Activated CD4-positive, alpha-beta T cell treated with anti-CD3 and anti-CD28 coated beads, Interleukin-2, Interleukin-6, amounts not matched to agents 100 ng/mL and 50 ng/mL, durations not matched to agents 16 hours and 8 hours (primary cell): ENCODE measurements at regions not wholly inside any gene's neighbourhood (a gene's known extent, or its start where the extent isn't known, plus 50 kb on each side); places are given as distances from the start of the nearest gene placed in this dataset.
"Not testable (repeated sequence)": the region's sequence is repeated elsewhere in the genome, so short reads cannot be mapped to it uniquely, and the experiment has no call there.

ENCODE experiments used
- DNase-seq: peaks from one replicate; pipeline ENCODE4 v3.0.0-alpha.2; 2020

GRCh38 chr4:117135634-117136354 lies 50.4 kb upstream of the TRAM1L1 start:
- no peak for DNase-seq

GRCh38 chr4:117137145-117137544 lies 51.8 kb upstream of the TRAM1L1 start:
- no peak for DNase-seq

GRCh38 chr4:117138732-117139131 lies 53.4 kb upstream of the TRAM1L1 start:
- DNase-seq, result not testable (repeated sequence)

- DNase-seq, result no peak
These were observed 68.9 kb upstream of the TRAM1L1 start for GRCh38 chr4:117154251-117154650.

- no peak for DNase-seq
These were observed 71.4 kb upstream of the TRAM1L1 start for GRCh38 chr4:117156806-117157205.

- no peak for DNase-seq
These were observed 72.0 kb upstream of the TRAM1L1 start for GRCh38 chr4:117157360-117157759.

GRCh38 chr4:117162976-117163375 lies 77.6 kb upstream of the TRAM1L1 start:
- DNase-seq, result no peak

GRCh38 chr4:117164338-117164737 lies 79.0 kb upstream of the TRAM1L1 start:
- DNase-seq, result no peak

GRCh38 chr4:117175369-117175768 lies 90.0 kb upstream of the TRAM1L1 start:
- DNase-seq, result not testable (repeated sequence)

GRCh38 chr4:117203231-117203630 lies 117.9 kb upstream of the TRAM1L1 start:
- no peak for DNase-seq

GRCh38 chr4:117210551-117210950 lies 125.2 kb upstream of the TRAM1L1 start:
- no peak for DNase-seq

GRCh38 chr4:117224256-117224655 lies 138.9 kb upstream of the TRAM1L1 start:
- DNase-seq, result no peak

- no peak for DNase-seq
These were observed 140.1 kb upstream of the TRAM1L1 start for GRCh38 chr4:117225471-117225870.

- no peak for DNase-seq
These were observed 142.5 kb upstream of the TRAM1L1 start for GRCh38 chr4:117227925-117228324.

- DNase-seq, result no peak
These were observed 154.1 kb upstream of the TRAM1L1 start for GRCh38 chr4:117239434-117239833.

- no peak for DNase-seq
These were observed 164.0 kb upstream of the TRAM1L1 start for GRCh38 chr4:117249333-117249732.

- no peak for DNase-seq
These were observed 178.7 kb upstream of the TRAM1L1 start for GRCh38 chr4:117264072-117264471.

- DNase-seq, result no peak
These were observed 181.9 kb upstream of the TRAM1L1 start for GRCh38 chr4:117267317-117267716.

GRCh38 chr4:117284736-117285135 lies 199.4 kb upstream of the TRAM1L1 start:
- DNase-seq, result no peak

- no peak for DNase-seq
These were observed 208.4 kb upstream of the TRAM1L1 start for GRCh38 chr4:117293784-117294183.

- no peak for DNase-seq
These were observed 216.8 kb upstream of the TRAM1L1 start for GRCh38 chr4:117302226-117302625.

- no peak for DNase-seq
These were observed 225.8 kb upstream of the TRAM1L1 start for GRCh38 chr4:117311215-117311614.

GRCh38 chr4:117311989-117312388 lies 226.6 kb upstream of the TRAM1L1 start:
- no peak for DNase-seq

- no peak for DNase-seq
These were observed 239.6 kb upstream of the TRAM1L1 start for GRCh38 chr4:117324851-117325491.

- DNase-seq, result no peak
These were observed 240.7 kb upstream of the TRAM1L1 start for GRCh38 chr4:117326091-117326490.
